IPS DF 6.9 (cell line): ENCODE measurements at regions not wholly inside any gene's neighbourhood (a gene's known extent, or its start where the extent isn't known, plus 50 kb on each side); places are given as distances from the start of the nearest gene placed in this dataset.
"Not testable (repeated sequence)": the region's sequence is repeated elsewhere in the genome, so short reads cannot be mapped to it uniquely, and the experiment has no call there.

Source experiments
- DNase-seq: peaks from one replicate; pipeline ENCODE4 v3.0.0-alpha.2; 2013; ENCODE audit warnings: low read depth, low spot score
- H3K27ac ChIP-seq: one replicate; pipeline ENCODE4 v1.5.1; 2013; ENCODE audit warnings: low read length, control low read depth
- H3K27me3 ChIP-seq: 2 replicates; pipeline ENCODE4 v1.6.1; 2013; ENCODE audit warnings: mild to moderate bottlenecking, low read length; ENCODE audit not compliant: control insufficient read depth, insufficient read depth
- H3K36me3 ChIP-seq: 2 replicates; pipeline ENCODE4 v1.6.1; 2013; ENCODE audit warnings: low read length; ENCODE audit not compliant: control insufficient read depth, insufficient read depth
- H3K4me1 ChIP-seq: 2 replicates; pipeline ENCODE4 v1.6.1; 2013; ENCODE audit warnings: low read length; ENCODE audit not compliant: control insufficient read depth, insufficient read depth
- H3K4me3 ChIP-seq: 2 replicates; pipeline ENCODE4 v1.5.1; 2013; ENCODE audit warnings: mild to moderate bottlenecking, low read length
- H3K9me3 ChIP-seq: 2 replicates; pipeline ENCODE4 v1.6.1; 2013; ENCODE audit warnings: low read length, inconsistent platforms; ENCODE audit not compliant: control insufficient read depth, insufficient read depth
- WGBS: extraction: QIAGEN DNeasy Blood & Tissue Kit; methylation state at CpG from one replicate; pipeline ENCODE4 v1.1.7; 2013; ENCODE audit warnings: mixed read lengths, missing lambda C conversion rate; ENCODE audit not compliant: insufficient read length, insufficient coverage; 5-methylcytosine and 5-hydroxymethylcytosine counted together

DNA sequence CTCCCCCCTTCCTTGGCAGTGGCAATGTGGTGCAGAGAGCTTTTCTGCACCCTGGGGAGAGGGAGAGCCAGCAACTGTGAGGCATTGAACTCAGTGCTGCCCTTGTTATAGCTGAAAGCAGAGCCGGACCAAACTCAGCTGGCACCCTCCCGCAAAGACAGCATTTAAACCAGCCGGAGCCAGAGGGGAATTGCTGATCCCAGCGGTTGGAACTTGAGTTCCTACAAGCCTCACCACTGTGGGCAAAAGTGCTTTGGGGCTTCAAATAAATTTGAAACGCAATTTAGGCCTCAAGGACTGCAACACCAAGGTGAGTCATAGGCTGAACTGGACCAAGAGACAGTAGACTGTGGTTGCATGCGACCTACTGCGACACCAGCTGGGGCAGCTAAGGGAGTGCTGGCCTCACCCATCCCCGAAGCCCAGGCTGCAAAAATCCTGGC lies 207.6 kb upstream of the CDKN2B start:
- H3K27me3 ChIP-seq: no peaks in the 10 kb centered on the region
- H3K9me3 ChIP-seq: no peaks in the 10 kb centered on the region
- DNase-seq: no peak
- no peak overlapping the region for H3K27ac ChIP-seq
- no peak overlapping the region for H3K4me3 ChIP-seq
- H3K36me3 ChIP-seq: no peaks in the 10 kb centered on the region
- WGBS: no CpG with 5 or more reads among the region's 8 CpGs
- no peaks in the 10 kb centered on the region for H3K4me1 ChIP-seq

DNA sequence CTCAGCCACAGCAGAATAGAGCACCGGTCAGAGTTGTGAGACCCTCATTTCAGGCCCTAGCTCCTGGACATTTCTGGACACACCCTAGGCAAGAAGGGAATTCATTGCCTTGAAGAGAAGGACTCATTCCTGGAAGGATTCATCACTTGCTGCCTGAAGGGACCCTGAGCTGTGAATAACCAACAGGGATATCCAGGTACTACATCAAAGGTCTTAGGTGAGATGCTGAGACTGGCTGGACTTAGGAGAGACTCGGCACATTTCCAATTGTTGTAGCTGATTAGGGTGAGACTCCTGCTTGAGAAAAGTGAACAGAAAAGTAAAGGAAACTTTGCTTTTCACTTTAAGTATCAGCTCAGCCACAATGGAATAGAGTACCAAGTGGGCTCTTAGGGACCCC lies 208.1 kb upstream of the CDKN2B start:
- no peaks in the 10 kb centered on the region for H3K27me3 ChIP-seq
- no CpG with 5 or more reads among the region's 2 CpGs for WGBS
- H3K9me3 ChIP-seq: no peaks in the 10 kb centered on the region
- no peaks in the 10 kb centered on the region for H3K36me3 ChIP-seq
- DNase-seq: no peak
- no peak overlapping the region for H3K4me3 ChIP-seq
- H3K27ac ChIP-seq: no peak overlapping the region
- no peaks in the 10 kb centered on the region for H3K4me1 ChIP-seq

DNA sequence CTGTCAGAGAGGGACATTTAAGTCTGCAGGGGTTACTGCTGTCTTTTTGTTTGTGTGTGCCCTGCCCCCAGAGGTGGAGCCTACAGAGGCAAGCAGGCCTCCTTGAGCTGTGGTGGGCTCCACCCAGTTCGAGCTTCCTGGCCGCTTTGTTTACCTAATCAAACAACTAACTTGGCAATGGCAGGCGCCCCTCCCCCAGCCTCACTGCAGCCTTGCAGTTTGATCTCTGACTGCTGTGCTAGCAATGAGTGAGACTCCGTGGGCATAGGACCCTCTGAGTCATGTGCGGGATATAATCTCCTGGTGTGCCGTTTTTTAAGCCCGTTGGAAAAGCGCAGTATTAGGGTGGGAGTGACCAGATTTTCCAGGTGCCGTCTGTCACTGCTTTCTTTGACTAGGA lies 216.8 kb upstream of the CDKN2B start:
- not testable (repeated sequence) for H3K27ac ChIP-seq, DNase-seq, H3K4me3 ChIP-seq, H3K4me1 ChIP-seq, H3K36me3 ChIP-seq, H3K27me3 ChIP-seq, H3K9me3 ChIP-seq
- WGBS: no CpG with 5 or more reads among the region's 9 CpGs

DNA sequence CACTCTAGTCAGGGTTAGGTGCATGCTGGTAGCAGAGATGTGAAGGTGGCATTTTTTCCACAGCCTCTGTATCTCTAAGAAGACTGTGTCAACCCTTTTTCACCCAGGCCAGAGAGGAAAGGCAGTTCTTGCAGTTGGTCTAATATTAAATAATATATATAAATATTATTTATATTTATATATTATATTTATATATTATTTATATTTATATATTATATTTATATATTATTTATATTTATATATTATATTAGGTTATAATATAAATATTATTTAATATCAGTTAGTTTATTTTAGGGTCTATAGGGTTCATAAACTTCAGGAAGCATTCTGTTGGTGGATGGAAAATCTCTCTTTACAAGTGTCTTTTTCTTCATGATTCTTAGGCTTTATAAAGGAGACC lies 218.6 kb upstream of the DMRTA1 start:
- Histone ChIP-seq H3K4me1 (no peaks in the 10 kb centered on the region), H3K9me3 (no peaks in the 10 kb centered on the region; the same call in 1 of the 2 replicates), H3K4me3 (no peak overlapping the region), H3K36me3 (no peaks in the 10 kb centered on the region), H3K27ac (no peak overlapping the region), H3K27me3 (no peaks in the 10 kb centered on the region)
- DNase-seq: no peak

DNA sequence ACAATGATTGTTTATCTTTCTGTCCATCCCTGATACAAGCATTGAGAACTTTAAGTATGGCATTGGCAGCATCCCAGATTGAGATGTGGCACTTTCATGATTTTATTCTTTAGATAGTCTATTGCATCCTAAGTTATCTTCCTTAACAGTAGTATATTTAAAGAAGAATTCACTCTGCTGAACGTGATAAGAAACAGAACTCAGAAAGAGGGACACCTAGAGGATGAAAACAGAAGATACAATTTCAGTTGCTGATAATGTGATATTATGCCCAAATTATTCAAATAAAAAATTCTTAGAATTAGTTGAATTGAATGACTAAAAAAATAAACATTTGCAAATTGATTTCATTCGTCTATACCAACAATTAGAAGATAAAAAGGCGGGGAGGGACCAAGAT lies 218.1 kb upstream of the DMRTA1 start:
- Histone ChIP-seq H3K27ac (no peak overlapping the region), H3K4me3 (no peak overlapping the region), H3K9me3 (no peaks in the 10 kb centered on the region; the same call in 1 of the 2 replicates), H3K27me3 (no peaks in the 10 kb centered on the region), H3K4me1 (no peaks in the 10 kb centered on the region), H3K36me3 (no peaks in the 10 kb centered on the region)
- no peak for DNase-seq
- no CpG with 5 or more reads among the region's 3 CpGs for WGBS

DNA sequence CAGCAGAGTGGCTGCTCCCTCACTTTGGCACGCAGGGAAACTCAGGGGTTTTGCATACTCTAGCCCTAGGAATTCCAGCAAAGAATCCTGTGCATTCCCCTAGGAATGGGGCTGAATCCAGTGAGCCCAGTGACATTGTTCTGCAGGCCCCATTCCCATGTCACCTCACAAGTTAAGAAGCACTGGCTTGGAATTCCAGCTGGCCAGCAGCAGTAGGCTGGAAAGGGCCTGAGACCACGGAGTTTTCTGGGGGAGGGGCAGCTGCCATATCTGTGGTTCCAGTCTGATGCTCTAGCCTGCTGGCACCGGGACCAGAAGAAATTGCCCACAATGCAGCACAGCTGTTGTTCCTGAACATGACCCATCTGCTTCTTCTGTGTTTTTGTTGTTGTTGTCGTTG lies 217.6 kb upstream of the DMRTA1 start:
- no peak for DNase-seq
- H3K4me1 ChIP-seq: no peaks in the 10 kb centered on the region
- H3K36me3 ChIP-seq: no peaks in the 10 kb centered on the region
- no peak overlapping the region for H3K4me3 ChIP-seq
- no peaks in the 10 kb centered on the region; the same call in 1 of the 2 replicates for H3K9me3 ChIP-seq
- WGBS: no CpG with 5 or more reads among the region's 4 CpGs
- no peak overlapping the region for H3K27ac ChIP-seq
- H3K27me3 ChIP-seq: no peaks in the 10 kb centered on the region

DNA sequence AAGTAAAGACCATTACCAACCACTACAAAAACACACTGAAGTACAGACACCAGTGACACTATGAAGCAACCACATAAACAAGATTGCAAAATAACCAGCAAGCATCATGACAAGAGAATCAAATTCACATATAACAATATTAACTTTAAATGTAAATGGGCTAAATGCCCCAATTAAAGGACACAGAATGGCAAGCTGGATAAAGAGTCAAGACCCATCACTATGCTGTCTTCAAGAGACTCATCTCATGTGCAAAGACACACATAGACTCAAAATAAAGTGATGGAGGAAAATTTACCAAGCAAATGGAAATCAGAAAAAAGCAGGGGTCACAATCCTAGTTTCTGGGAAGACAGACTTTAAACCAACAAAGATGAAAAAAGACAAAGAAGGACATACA lies 215.3 kb upstream of the DMRTA1 start:
- not testable (repeated sequence) for H3K27ac ChIP-seq, DNase-seq, H3K36me3 ChIP-seq, H3K4me3 ChIP-seq, H3K27me3 ChIP-seq, H3K4me1 ChIP-seq, H3K9me3 ChIP-seq

DNA sequence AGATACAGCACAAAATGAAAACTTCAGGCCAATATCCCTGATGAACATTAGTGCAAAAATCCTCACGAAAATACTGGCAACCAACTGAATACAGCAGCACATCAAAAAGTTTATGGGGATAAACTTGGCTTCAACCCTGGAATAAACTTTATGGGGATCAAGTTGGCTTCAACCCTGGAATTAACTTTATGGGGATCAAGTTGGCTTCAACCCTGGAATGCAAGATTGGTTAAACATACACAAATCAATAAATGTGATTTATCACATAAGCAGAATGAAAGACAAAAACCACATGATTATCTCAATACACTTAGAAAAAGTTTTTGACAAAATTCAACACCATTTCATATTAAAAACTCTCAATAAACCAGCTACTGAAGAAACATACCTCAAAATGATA lies 213.7 kb upstream of the DMRTA1 start:
- H3K36me3 ChIP-seq: no peaks in the 10 kb centered on the region
- H3K4me3 ChIP-seq: no peak overlapping the region
- no peaks in the 10 kb centered on the region; the same call in 1 of the 2 replicates for H3K9me3 ChIP-seq
- WGBS: no CpG with 5 or more reads among the region's 1 CpG
- H3K27me3 ChIP-seq: no peaks in the 10 kb centered on the region
- DNase-seq: no peak
- no peak overlapping the region for H3K27ac ChIP-seq
- H3K4me1 ChIP-seq: no peaks in the 10 kb centered on the region

DNA sequence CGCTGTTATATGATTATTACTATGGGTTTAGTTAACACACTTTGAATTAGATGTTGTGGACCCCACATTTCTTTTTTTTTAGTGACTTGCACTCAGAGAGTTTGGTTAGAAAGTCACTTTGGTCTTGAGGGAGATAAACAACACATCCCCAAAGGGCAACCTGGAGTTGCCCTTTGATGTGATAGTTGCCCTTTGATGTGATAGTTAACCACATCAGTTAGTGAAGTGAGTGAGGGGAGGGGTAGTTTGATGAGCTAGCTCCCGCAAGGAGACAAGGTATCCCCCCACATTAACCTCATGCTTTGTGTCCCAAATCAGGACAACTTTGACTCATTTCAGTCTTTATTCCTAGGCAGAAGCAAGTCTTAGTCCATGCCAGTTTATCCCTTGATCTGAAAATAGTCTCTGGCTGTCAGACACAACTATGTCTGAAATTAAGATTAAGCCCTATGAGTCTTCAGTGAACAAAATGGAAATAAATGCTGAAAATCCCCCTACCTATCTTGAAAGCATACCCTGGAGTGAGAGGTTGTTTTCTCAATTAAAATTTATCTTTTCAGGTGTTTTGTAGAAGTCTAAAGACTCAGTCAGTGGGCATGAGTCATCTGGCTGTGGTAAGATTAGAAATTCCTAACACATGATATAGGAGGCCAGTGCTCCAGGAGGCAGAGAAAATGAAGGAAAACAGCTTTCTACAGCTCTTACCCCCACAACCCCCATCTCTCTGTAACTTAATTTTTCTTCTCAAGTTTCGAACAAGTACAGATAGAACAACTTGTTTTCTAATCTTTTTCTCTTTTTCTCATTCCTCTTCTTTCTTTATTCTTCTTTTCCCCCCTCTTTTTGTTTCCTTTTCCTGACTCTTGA lies 208.9 kb upstream of the DMRTA1 start:
- Histone ChIP-seq H3K27ac (no peak overlapping the region), H3K4me1 (peaks cover 1% of the 10 kb centered on the region; the same call in 1 of the 2 replicates)

DNA sequence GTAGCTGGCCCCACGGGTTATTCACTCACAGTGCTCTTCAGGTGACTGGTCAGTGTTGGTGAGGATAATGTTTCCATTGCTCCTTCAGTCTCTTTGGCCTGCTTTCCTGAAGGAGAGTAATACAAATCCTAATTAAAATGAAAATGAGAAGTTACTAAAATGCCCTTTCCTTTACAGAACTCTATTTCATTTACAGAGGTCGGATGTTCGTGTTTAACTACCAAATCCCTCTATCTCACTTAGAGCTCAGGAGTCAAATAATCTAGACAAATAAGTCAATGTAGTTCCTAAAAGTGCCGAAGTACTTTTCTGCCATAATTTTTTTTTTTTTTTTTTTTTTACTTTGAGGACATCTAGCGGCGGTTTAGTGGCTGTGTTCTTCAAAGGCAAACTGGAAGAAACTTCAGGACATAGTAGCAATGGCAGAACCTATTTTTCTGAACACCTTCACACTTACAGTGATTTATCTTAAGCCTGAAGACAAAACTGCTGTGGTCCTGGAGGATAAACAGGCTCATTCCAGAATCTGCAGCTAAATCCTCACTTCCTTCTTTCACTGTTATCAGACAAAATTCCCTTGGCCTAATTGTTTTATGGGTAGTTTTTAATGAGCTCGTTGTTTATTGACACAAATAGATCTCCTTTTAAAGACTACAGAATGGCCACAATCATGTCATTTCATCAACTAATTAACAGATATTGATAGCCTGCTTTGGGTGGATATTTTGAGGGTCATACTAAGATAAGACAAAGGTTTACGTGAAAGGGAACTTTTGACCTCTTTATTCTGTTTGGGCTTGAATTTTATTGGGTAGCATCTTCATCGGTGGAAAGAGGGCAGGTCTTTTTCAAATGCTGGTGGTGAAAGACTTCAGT lies 207.6 kb upstream of the DMRTA1 start:
- H3K9me3 ChIP-seq: no peaks in the 10 kb centered on the region
- H3K4me1 ChIP-seq: peaks cover 1% of the 10 kb centered on the region; the same call in 1 of the 2 replicates
- no peaks in the 10 kb centered on the region for H3K36me3 ChIP-seq
- WGBS: no CpG with 5 or more reads among the region's 9 CpGs
- H3K4me3 ChIP-seq: no peak overlapping the region
- DNase-seq: no peak
- no peaks in the 10 kb centered on the region for H3K27me3 ChIP-seq
- no peak overlapping the region for H3K27ac ChIP-seq

More for the DNA sequence above, 208.9 kb upstream of the DMRTA1 start:
- Histone ChIP-seq H3K9me3 (no peaks in the 10 kb centered on the region), H3K36me3 (no peaks in the 10 kb centered on the region), H3K27me3 (no peaks in the 10 kb centered on the region), H3K4me3 (no peak overlapping the region)
- DNase-seq: no peak
- no CpG with 5 or more reads among the region's 3 CpGs for WGBS
